GM12864 (cell line): ENCODE measurements at regions not wholly inside any gene's neighbourhood (a gene's known extent, or its start where the extent isn't known, plus 50 kb on each side); places are given as distances from the start of the nearest gene placed in this dataset.

Experiments
- DNase-seq: peaks from one replicate; pipeline ENCODE4 v3.0.0-alpha.2; 2011; ENCODE audit warnings: low read depth
- H3K4me3 ChIP-seq: 2 replicates; pipeline ENCODE4 v1.5.1; 2011; ENCODE audit warnings: mild to moderate bottlenecking, low read depth, low read length, control low read depth
- CTCF ChIP-seq: IDR thresholded peaks from 2 replicates; pipeline ENCODE4 v1.5.1; 2011; ENCODE audit warnings: low read depth, mild to moderate bottlenecking, moderate library complexity, low read length, control low read depth, inconsistent platforms; ENCODE audit errors: missing control alignments

- H3K4me3 ChIP-seq, result no peak overlapping the region
- no peak for DNase-seq
- TF ChIP-seq CTCF, result no peak
Observed at GRCh38 chr3:88811096-88811495, 296.3 kb upstream of the EPHA3 start.

GRCh38 chr3:88812576-88812975 is 294.8 kb upstream of the EPHA3 start:
- no peak for DNase-seq
- no peak overlapping the region for H3K4me3 ChIP-seq
- TF ChIP-seq CTCF, result no peak

- no peak for TF ChIP-seq CTCF
- no peak overlapping the region for H3K4me3 ChIP-seq
- DNase-seq, result no peak
Observed at GRCh38 chr3:88816445-88816844, 291.0 kb upstream of the EPHA3 start.

- TF ChIP-seq CTCF, result no peak
- DNase-seq, result no peak
- no peak overlapping the region for H3K4me3 ChIP-seq
Observed at GRCh38 chr3:88824666-88825564, 282.5 kb upstream of the EPHA3 start.

- H3K4me3 ChIP-seq, result no peak overlapping the region
- no peak for TF ChIP-seq CTCF
- no peak for DNase-seq
Observed at GRCh38 chr3:88828466-88828865, 279.0 kb upstream of the EPHA3 start.

GRCh38 chr3:88852606-88853005 is 254.8 kb upstream of the EPHA3 start:
- DNase-seq, result no peak
- no peak overlapping the region for H3K4me3 ChIP-seq
- no peak for TF ChIP-seq CTCF

- no peak for DNase-seq
- no peak overlapping the region for H3K4me3 ChIP-seq
- TF ChIP-seq CTCF, result no peak
Observed at GRCh38 chr3:88863196-88863595, 244.2 kb upstream of the EPHA3 start.
